HepG2 (cell line): ENCODE measurements at regions not wholly inside any gene's neighbourhood (a gene's known extent, or its start where the extent isn't known, plus 50 kb on each side); places are given as distances from the start of the nearest gene placed in this dataset.

Source experiments
- ARNTL ChIP-seq: sonication (generic); formaldehyde crosslinking; IDR thresholded peaks from 2 replicates; pipeline ENCODE4 v1.4.0; 2020; ENCODE audit warnings: mild to moderate bottlenecking, missing genetic modification reagents
- BRD4 ChIP-seq: sonication (generic); formaldehyde crosslinking; IDR thresholded peaks from 2 replicates; pipeline ENCODE4 v1.4.0; 2020; ENCODE audit warnings: missing genetic modification reagents
- CBX5 ChIP-seq: sonication (generic); formaldehyde crosslinking; IDR thresholded peaks from 2 replicates; pipeline ENCODE4 v1.4.0; 2020; ENCODE audit warnings: missing genetic modification reagents, borderline replicate concordance
- EED ChIP-seq: sonication (generic); formaldehyde crosslinking; IDR thresholded peaks from 2 replicates; pipeline ENCODE4 v1.5.0; 2020; ENCODE audit warnings: mild to moderate bottlenecking, missing genetic modification reagents
- EP300 ChIP-seq, 3 experiments: sonication (generic) in 1 of 3; formaldehyde crosslinking in 1 of 3; IDR thresholded peaks; 2 replicates each; pipeline versions ENCODE4 v1.5.1 to v1.6.1; 2011 to 2020; ENCODE audit warnings: low read depth in 2 of 3, low read length in 2 of 3, borderline replicate concordance in 1 of 3, improper control_type of control experiment in 1 of 3, mild to moderate bottlenecking in 1 of 3, missing genetic modification reagents in 1 of 3, moderate library complexity in 1 of 3
- FOXP1 ChIP-seq, 2 experiments: fragments of 450-650 bp in 1 of 2; IDR thresholded peaks; 2 replicates each; pipeline ENCODE4 v1.6.1; 2017 to 2018; ENCODE audit warnings: antibody characterized with exemption in 1 of 2
- GMEB1 ChIP-seq: sonication (generic); formaldehyde crosslinking; IDR thresholded peaks from 2 replicates; pipeline ENCODE4 v1.5.1; 2020; ENCODE audit warnings: missing genetic modification reagents, mild to moderate bottlenecking, borderline replicate concordance
- HNF4G ChIP-seq, 2 experiments: sonication (generic) in 1 of 2; formaldehyde crosslinking in 1 of 2; IDR thresholded peaks; 2 replicates each; pipeline versions ENCODE4 v1.4.0 to v1.6.1; 2011 to 2020; ENCODE audit warnings: borderline replicate concordance in 2 of 2, low read depth in 2 of 2, mild to moderate bottlenecking in 2 of 2, low read length in 1 of 2, missing genetic modification reagents in 1 of 2, moderate library complexity in 1 of 2
- MAFF ChIP-seq: IDR thresholded peaks from 2 replicates; pipeline ENCODE4 v1.6.1; 2011; ENCODE audit warnings: low read depth, low read length, improper control_type of control experiment
- MXD4 ChIP-seq: IDR thresholded peaks from 2 replicates; pipeline ENCODE4 v1.6.1; 2016; ENCODE audit warnings: mild to moderate bottlenecking, missing biosample characterization, missing genetic modification reagents
- NCOA2 ChIP-seq: sonication (generic); formaldehyde crosslinking; IDR thresholded peaks from 2 replicates; pipeline ENCODE4 v1.8.0; 2022; ENCODE audit warnings: inconsistent platforms
- NFIC ChIP-seq: IDR thresholded peaks from 2 replicates; pipeline ENCODE4 v1.6.1; 2012; ENCODE audit warnings: mild to moderate bottlenecking, low read length, inconsistent platforms
- SNAPC5 ChIP-seq: sonication (generic); formaldehyde crosslinking; IDR thresholded peaks from 2 replicates; pipeline ENCODE4 v1.8.1; 2023; ENCODE audit warnings: mild to moderate bottlenecking, missing genetic modification reagents, borderline replicate concordance
- SOX13 ChIP-seq, 3 experiments: fragments of 450-650 bp in 1 of 3; sonication (generic) in 1 of 3; formaldehyde crosslinking in 1 of 3; IDR thresholded peaks in 2 of 3; conservative IDR thresholded peaks in 1 of 3; 2 replicates each; pipeline versions ENCODE4 v1.5.0 to v1.6.1; 2016 to 2020; ENCODE audit warnings: antibody characterized with exemption in 1 of 3, mild to moderate bottlenecking in 1 of 3, missing compliant biosample characterization in 1 of 3, missing genetic modification reagents in 1 of 3, moderate library complexity in 1 of 3
- TAF15 ChIP-seq: fragments of 200-400 bp; formaldehyde crosslinking; IDR thresholded peaks from one replicate; pipeline ENCODE4 v1.6.1; 2018; ENCODE audit warnings: mild to moderate bottlenecking, low read depth, low read length; ENCODE audit not compliant: poor library complexity, severe bottlenecking
- ZBTB20 ChIP-seq: sonication (generic); formaldehyde crosslinking; IDR thresholded peaks from 2 replicates; pipeline ENCODE4 v1.8.1; 2023; ENCODE audit warnings: missing genetic modification reagents, low read depth, mild to moderate bottlenecking, borderline replicate concordance
- ZBTB8A ChIP-seq: sonication (generic); formaldehyde crosslinking; IDR thresholded peaks from 2 replicates; pipeline ENCODE4 v1.4.0; 2020; ENCODE audit warnings: mild to moderate bottlenecking, low read depth, missing genetic modification reagents, borderline replicate concordance
- ZFAT ChIP-seq: sonication (generic); formaldehyde crosslinking; conservative IDR thresholded peaks from 2 replicates; pipeline ENCODE4 v1.8.1; 2023; ENCODE audit warnings: missing genetic modification reagents, inconsistent platforms
- ZFP1 ChIP-seq: IDR thresholded peaks from 2 replicates; pipeline ENCODE4 v1.6.1; 2016
- ZNF256 ChIP-seq: sonication (generic); formaldehyde crosslinking; conservative IDR thresholded peaks from 2 replicates; pipeline ENCODE4 v1.4.0; 2020; ENCODE audit warnings: missing genetic modification reagents
- TF ChIP-seq, protein P1 (sequence below): sonication (generic); formaldehyde crosslinking; IDR thresholded peaks from 2 replicates; pipeline ENCODE4 v1.4.0; 2020; ENCODE audit warnings: missing genetic modification reagents, borderline replicate concordance
- TF ChIP-seq, protein P2 (sequence below): sonication (generic); formaldehyde crosslinking; IDR thresholded peaks from 2 replicates; pipeline ENCODE4 v1.5.0; 2020; ENCODE audit warnings: missing genetic modification reagents, mild to moderate bottlenecking, borderline replicate concordance

- TF ChIP-seq HNF4G (IDR thresholded peaks at IDR 0.05; ENCODE audit: borderline replicate concordance, low read depth, low read length) (peak; percentile 36; the same call in 1 of the 2 replicates), HNF4G (CRISPR knock-in tag; IDR thresholded peaks at IDR 0.05; ENCODE audit: borderline replicate concordance, low read depth) (no peak), GMEB1 (CRISPR knock-in tag) (no peak), NFIC (no peak), SOX13 (IDR thresholded peaks at IDR 0.05) (no peak), SOX13 (CRISPR knock-in tag; conservative IDR thresholded peaks at IDR 0.05 in 1 of 2, IDR thresholded peaks at IDR 0.05 in 1 of 2) (peak in 1 of 2 experiments; percentile 27; a peak in 1 of 4 replicates), ZNF256 (CRISPR knock-in tag) (no peak), ZFP1 (CRISPR knock-in tag) (no peak), MAFF (peak; percentile 54; the same call in 1 of the 2 replicates), CBX5 (CRISPR knock-in tag) (no peak), TAF15 (no peak), ARNTL (CRISPR knock-in tag) (no peak), SNAPC5 (CRISPR knock-in tag) (no peak), BRD4 (no peak), FOXP1 (IDR thresholded peaks at IDR 0.05) (no peak), FOXP1 (CRISPR knock-in tag; IDR thresholded peaks at IDR 0.05) (peak; percentile 54; the same call in 1 of the 2 replicates), EP300 (IDR thresholded peaks at IDR 0.05; ENCODE audit: low read depth in 2 of 2, low read length in 2 of 2) (peak in 1 of 2 experiments; percentile 85; a peak in 2 of 4 replicates), EP300 (CRISPR knock-in tag; IDR thresholded peaks at IDR 0.05; ENCODE audit: borderline replicate concordance) (no peak), NCOA2 (CRISPR knock-in tag) (peak; percentile 72), ZBTB20 (CRISPR knock-in tag) (no peak), EED (no peak), ZBTB8A (no peak), ZFAT (CRISPR knock-in tag) (no peak), MXD4 (CRISPR knock-in tag) (no peak)
- TF ChIP-seq, protein P1, sequence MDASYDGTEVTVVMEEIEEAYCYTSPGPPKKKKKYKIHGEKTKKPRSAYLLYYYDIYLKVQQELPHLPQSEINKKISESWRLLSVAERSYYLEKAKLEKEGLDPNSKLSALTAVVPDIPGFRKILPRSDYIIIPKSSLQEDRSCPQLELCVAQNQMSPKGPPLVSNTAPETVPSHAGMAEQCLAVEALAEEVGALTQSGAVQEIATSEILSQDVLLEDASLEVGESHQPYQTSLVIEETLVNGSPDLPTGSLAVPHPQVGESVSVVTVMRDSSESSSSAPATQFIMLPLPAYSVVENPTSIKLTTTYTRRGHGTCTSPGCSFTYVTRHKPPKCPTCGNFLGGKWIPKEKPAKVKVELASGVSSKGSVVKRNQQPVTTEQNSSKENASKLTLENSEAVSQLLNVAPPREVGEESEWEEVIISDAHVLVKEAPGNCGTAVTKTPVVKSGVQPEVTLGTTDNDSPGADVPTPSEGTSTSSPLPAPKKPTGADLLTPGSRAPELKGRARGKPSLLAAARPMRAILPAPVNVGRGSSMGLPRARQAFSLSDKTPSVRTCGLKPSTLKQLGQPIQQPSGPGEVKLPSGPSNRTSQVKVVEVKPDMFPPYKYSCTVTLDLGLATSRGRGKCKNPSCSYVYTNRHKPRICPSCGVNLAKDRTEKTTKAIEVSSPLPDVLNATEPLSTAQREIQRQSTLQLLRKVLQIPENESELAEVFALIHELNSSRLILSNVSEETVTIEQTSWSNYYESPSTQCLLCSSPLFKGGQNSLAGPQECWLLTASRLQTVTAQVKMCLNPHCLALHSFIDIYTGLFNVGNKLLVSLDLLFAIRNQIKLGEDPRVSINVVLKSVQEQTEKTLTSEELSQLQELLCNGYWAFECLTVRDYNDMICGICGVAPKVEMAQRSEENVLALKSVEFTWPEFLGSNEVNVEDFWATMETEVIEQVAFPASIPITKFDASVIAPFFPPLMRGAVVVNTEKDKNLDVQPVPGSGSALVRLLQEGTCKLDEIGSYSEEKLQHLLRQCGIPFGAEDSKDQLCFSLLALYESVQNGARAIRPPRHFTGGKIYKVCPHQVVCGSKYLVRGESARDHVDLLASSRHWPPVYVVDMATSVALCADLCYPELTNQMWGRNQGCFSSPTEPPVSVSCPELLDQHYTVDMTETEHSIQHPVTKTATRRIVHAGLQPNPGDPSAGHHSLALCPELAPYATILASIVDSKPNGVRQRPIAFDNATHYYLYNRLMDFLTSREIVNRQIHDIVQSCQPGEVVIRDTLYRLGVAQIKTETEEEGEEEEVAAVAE (CRISPR knock-in tag): no peak
- TF ChIP-seq, protein P2, sequence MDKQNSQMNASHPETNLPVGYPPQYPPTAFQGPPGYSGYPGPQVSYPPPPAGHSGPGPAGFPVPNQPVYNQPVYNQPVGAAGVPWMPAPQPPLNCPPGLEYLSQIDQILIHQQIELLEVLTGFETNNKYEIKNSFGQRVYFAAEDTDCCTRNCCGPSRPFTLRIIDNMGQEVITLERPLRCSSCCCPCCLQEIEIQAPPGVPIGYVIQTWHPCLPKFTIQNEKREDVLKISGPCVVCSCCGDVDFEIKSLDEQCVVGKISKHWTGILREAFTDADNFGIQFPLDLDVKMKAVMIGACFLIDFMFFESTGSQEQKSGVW (CRISPR knock-in tag): no peak
Observed at GRCh38 chrX:129145840-129146272, 377.4 kb downstream of the SMARCA1 start (continued).
